Esophagus squamous epithelium (tissue), 4 donors: ENCODE measurements at regions not wholly inside any gene's neighbourhood (a gene's known extent, or its start where the extent isn't known, plus 50 kb on each side); places are given as distances from the start of the nearest gene placed in this dataset.

Experiments
- CTCF ChIP-seq, 6 experiments: fragments of 450-650 bp in 4 of 6; fragments of 200-600 bp in 2 of 6; sonication (generic) in 2 of 6; IDR thresholded peaks; one replicate each; pipeline ENCODE4 v1.5.1; 2016 to 2019; ENCODE audit warnings: antibody characterized with exemption in 6 of 6, mild to moderate bottlenecking in 4 of 6, moderate library complexity in 4 of 6
- POLR2A ChIP-seq, 4 donors: fragments of 450-650 bp; IDR thresholded peaks; one replicate each; pipeline ENCODE4 v1.6.1; 2017; ENCODE audit warnings: antibody characterized with exemption in 4 of 4, mild to moderate bottlenecking in 4 of 4, moderate library complexity in 3 of 4

DNA sequence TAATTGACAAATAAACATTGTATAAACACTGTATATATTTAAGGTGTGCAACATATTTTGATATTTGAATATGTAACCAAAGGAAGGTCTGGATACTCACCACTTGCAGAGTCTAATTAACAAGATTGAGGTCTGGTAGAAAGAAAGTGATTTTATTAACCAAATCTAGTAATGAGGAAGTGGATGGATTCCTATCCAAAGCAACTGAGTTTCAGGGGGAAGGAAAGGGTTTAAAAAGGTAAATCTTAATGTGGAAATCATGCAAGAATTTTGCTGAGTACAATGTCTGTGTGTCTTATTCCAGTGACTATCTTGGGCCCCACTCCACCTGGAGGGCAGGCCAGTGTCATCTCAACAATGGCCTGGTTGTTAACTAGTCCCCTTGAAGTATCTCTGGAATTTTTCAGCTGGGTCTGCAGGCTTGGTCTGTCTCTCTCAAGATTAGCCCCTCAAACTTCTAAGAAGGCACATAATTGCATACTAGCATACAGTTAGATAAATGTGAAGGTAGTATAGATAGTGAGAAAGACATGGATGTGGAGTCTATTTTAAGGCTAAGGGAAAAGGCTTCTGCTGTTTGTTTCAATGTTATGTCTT lies 262.7 kb upstream of the RGS18 start:
- TF ChIP-seq CTCF (IDR thresholded peaks at IDR 0.05) (no peak), POLR2A (IDR thresholded peaks at IDR 0.05) (no peak)
